22Rv1 (cell line): ENCODE measurements at regions not wholly inside any gene's neighbourhood (a gene's known extent, or its start where the extent isn't known, plus 50 kb on each side); places are given as distances from the start of the nearest gene placed in this dataset.

Experiments used
- CTCF ChIP-seq: fragments of 450-650 bp; IDR thresholded peaks from 2 replicates; pipeline ENCODE4 v1.5.1; 2017; ENCODE audit warnings: mild to moderate bottlenecking
- ZFX ChIP-seq: fragments of 450-650 bp; IDR thresholded peaks from 2 replicates; pipeline ENCODE4 v1.6.1; 2017; ENCODE audit warnings: antibody characterized with exemption, borderline replicate concordance

- TF ChIP-seq CTCF, result no peak
- no peak for TF ChIP-seq ZFX
These were observed 420.9 kb downstream of the SOCS6 start for GRCh38 chr18:70709720-70710119.
